Nephron progenitor cell (in vitro differentiated cells): ENCODE measurements at regions not wholly inside any gene's neighbourhood (a gene's known extent, or its start where the extent isn't known, plus 50 kb on each side); places are given as distances from the start of the nearest gene placed in this dataset.

Source experiments
- DNase-seq: peaks from one replicate; pipeline ENCODE4 v3.0.0; 2021
- H3K27ac Mint-ChIP-seq: 2 replicates; pipeline ENCODE4 v1.8.0; 2021; ENCODE audit warnings: mild to moderate bottlenecking, moderate library complexity, mixed read lengths
- H3K27me3 Mint-ChIP-seq: 2 replicates; pipeline ENCODE4 v1.8.0; 2021; ENCODE audit warnings: mild to moderate bottlenecking, low read depth, mixed read lengths; ENCODE audit not compliant: poor library complexity
- H3K36me3 Mint-ChIP-seq: 2 replicates; pipeline ENCODE4 v1.8.0; 2021; ENCODE audit warnings: low read depth, mixed read lengths
- H3K4me1 Mint-ChIP-seq: 2 replicates; pipeline ENCODE4 v1.8.0; 2021; ENCODE audit warnings: mixed read lengths
- H3K4me3 Mint-ChIP-seq: 2 replicates; pipeline ENCODE4 v1.8.0; 2021; ENCODE audit warnings: mild to moderate bottlenecking, moderate library complexity, mixed read lengths
- H3K9me3 Mint-ChIP-seq: 2 replicates; pipeline ENCODE4 v1.8.0; 2021; ENCODE audit warnings: mild to moderate bottlenecking, moderate library complexity, mixed read lengths
- TF ChIP-seq, protein P1 (sequence below): fragments of 200-600 bp; sonication (generic); IDR thresholded peaks from 2 replicates; pipeline ENCODE4 v1.5.0; 2021; ENCODE audit warnings: antibody characterized with exemption

DNA sequence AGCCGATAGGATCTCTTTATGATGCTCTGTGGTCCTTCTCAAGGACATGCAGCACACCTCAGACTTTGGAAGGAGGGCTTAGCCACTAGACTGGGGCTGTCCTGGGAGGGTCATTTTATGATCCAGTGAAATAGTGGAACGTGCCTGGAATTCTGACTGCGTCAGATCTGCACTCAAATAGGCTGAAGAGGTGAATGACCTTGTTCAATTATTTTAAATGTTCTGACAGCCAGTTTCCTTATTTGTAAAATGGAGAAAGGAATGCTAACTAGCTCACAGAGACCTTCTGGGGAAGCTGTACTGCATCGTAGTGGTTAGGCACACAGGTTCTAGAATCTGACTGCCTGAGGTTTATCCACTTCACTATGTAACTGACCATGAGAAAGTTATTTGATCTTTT is 587.5 kb downstream of the MAFB start:
- no peak overlapping the region for H3K27ac Mint-ChIP-seq
- H3K27me3 Mint-ChIP-seq = peaks cover 9% of the 10 kb centered on the region
- peaks cover 4% of the 10 kb centered on the region for H3K4me1 Mint-ChIP-seq
- no peak for DNase-seq
- no peak overlapping the region for H3K4me3 Mint-ChIP-seq
- no peaks in the 10 kb centered on the region for H3K36me3 Mint-ChIP-seq
- TF ChIP-seq, protein P1, sequence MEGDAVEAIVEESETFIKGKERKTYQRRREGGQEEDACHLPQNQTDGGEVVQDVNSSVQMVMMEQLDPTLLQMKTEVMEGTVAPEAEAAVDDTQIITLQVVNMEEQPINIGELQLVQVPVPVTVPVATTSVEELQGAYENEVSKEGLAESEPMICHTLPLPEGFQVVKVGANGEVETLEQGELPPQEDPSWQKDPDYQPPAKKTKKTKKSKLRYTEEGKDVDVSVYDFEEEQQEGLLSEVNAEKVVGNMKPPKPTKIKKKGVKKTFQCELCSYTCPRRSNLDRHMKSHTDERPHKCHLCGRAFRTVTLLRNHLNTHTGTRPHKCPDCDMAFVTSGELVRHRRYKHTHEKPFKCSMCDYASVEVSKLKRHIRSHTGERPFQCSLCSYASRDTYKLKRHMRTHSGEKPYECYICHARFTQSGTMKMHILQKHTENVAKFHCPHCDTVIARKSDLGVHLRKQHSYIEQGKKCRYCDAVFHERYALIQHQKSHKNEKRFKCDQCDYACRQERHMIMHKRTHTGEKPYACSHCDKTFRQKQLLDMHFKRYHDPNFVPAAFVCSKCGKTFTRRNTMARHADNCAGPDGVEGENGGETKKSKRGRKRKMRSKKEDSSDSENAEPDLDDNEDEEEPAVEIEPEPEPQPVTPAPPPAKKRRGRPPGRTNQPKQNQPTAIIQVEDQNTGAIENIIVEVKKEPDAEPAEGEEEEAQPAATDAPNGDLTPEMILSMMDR = no peak
- no peaks in the 10 kb centered on the region for H3K9me3 Mint-ChIP-seq

DNA sequence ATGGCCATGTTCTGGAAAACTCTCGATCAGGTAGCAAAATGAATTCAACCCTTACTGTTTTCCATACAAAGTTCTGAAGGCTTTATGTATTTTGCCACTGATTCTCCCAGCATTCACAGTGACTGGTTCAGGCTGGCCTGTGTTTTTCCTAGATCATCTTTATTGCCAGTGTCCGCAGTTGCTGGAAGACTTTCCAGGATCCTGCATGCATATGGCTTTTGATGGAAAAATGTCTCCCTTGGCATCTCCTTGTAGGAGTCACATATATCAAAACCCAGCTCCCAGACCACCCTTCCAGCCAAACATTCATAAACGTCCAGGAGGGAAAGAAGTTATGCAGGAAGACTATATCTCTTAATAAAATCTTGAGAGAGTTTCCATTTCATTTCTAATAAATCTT is 588.8 kb downstream of the MAFB start:
- Mint-ChIP-seq H3K4me1 (peaks cover 4% of the 10 kb centered on the region), H3K9me3 (no peaks in the 10 kb centered on the region), H3K36me3 (no peaks in the 10 kb centered on the region), H3K27me3 (peaks cover 9% of the 10 kb centered on the region), H3K27ac (no peak overlapping the region), H3K4me3 (no peak overlapping the region)
- TF ChIP-seq, protein P1 = no peak
- DNase-seq = no peak

- Mint-ChIP-seq H3K27ac (no peak overlapping the region), H3K4me1 (no peaks in the 10 kb centered on the region), H3K4me3 (no peak overlapping the region), H3K36me3 (peaks cover 7% of the 10 kb centered on the region), H3K27me3 (no peaks in the 10 kb centered on the region), H3K9me3 (peaks cover 33% of the 10 kb centered on the region)
- TF ChIP-seq, protein P1 = no peak
- DNase-seq = no peak
These were observed 598.8 kb downstream of the MAFB start for GRCh38 chr20:40090236-40090635.

DNA sequence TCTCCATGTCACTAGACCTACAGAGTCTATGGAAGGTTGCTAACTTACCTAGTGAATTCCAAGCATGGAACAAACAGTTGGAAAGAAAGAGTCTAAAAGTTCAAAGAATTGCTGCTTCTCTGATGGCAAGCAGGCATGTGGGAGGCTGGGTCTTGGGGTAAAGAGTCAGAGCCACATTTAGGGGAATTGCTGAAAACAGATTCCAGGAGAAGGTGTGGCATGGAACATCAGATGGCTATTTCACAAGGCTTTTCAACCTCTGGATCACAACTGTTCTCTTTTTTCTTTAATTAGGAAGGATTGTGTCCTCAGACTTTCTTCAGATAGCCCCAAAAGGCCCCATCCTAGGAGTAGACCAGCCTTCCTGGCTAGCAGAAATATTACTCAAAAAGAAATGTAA is 601.5 kb downstream of the MAFB start:
- TF ChIP-seq, protein P1 = no peak
- Mint-ChIP-seq H3K4me1 (no peaks in the 10 kb centered on the region), H3K27me3 (peaks cover 3% of the 10 kb centered on the region), H3K4me3 (no peak overlapping the region), H3K36me3 (peaks cover 7% of the 10 kb centered on the region), H3K9me3 (peaks cover 24% of the 10 kb centered on the region), H3K27ac (no peak overlapping the region)
- DNase-seq = no peak

- H3K4me1 Mint-ChIP-seq = no peaks in the 10 kb centered on the region
- TF ChIP-seq, protein P1 = no peak
- no peaks in the 10 kb centered on the region for H3K36me3 Mint-ChIP-seq
- H3K4me3 Mint-ChIP-seq = no peak overlapping the region
- no peak overlapping the region for H3K27ac Mint-ChIP-seq
- H3K9me3 Mint-ChIP-seq = peaks cover 5% of the 10 kb centered on the region
- DNase-seq = no peak
- H3K27me3 Mint-ChIP-seq = peaks cover 3% of the 10 kb centered on the region
These were observed 603.5 kb downstream of the MAFB start for GRCh38 chr20:40085513-40085912.

DNA sequence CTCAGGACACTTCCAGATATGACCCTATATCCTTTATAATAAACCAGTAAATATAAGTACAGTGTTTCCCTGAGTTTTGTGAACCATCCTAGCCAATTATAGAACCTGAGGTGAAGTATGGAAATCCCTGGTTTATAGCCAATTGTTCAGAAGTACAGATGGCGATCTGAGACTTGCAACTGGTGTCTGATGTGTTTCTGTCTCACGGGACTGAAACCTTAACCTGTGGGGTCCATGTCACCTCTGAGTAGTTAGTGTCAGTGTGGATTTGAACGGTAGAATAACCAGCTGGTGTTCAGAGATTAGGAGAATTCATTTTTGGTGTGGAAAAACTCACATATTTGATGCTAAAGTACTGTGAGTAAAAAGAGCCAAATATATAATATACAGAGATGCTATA is 606.6 kb downstream of the MAFB start:
- TF ChIP-seq, protein P1 = no peak
- Mint-ChIP-seq H3K4me1 (no peaks in the 10 kb centered on the region), H3K27me3 (peaks cover 3% of the 10 kb centered on the region), H3K27ac (no peak overlapping the region), H3K9me3 (peaks cover 5% of the 10 kb centered on the region), H3K36me3 (no peaks in the 10 kb centered on the region), H3K4me3 (no peak overlapping the region)
- no peak for DNase-seq
